GM20000 (cell line): ENCODE measurements at regions not wholly inside any gene's neighbourhood (a gene's known extent, or its start where the extent isn't known, plus 50 kb on each side); places are given as distances from the start of the nearest gene placed in this dataset.
A peak's percentile ranks its signal among the peaks of the same experiment; 100 is the strongest.

Experiments
- DNase-seq: peaks from one replicate; pipeline ENCODE4 v3.0.0; 2012; ENCODE audit warnings: low spot score
- CTCF ChIP-seq: IDR thresholded peaks from 2 replicates; pipeline ENCODE4 v1.5.1; 2012; ENCODE audit warnings: mild to moderate bottlenecking, control low read depth; ENCODE audit errors: extremely low read depth, missing control alignments

GRCh38 chr9:105835721-105836120, 141.4 kb downstream of the TMEM38B start:
- TF ChIP-seq CTCF = no peak
- no peak for DNase-seq

GRCh38 chr9:105836936-105837660, 142.8 kb downstream of the TMEM38B start:
- DNase-seq = no peak
- no peak for TF ChIP-seq CTCF

- no peak for TF ChIP-seq CTCF
- no peak for DNase-seq
These were observed 147.2 kb downstream of the TMEM38B start for GRCh38 chr9:105841562-105841961.

- DNase-seq = peak; percentile 47
- TF ChIP-seq CTCF = peak; percentile 40
These were observed 147.8 kb downstream of the TMEM38B start for GRCh38 chr9:105842023-105842644.

GRCh38 chr9:105846825-105847224, 152.5 kb downstream of the TMEM38B start:
- no peak for TF ChIP-seq CTCF

GRCh38 chr9:105850852-105851500, 156.6 kb downstream of the TMEM38B start:
- no peak for TF ChIP-seq CTCF
- DNase-seq = no peak

More at GRCh38 chr9:105846825-105847224, 152.5 kb downstream of the TMEM38B start:
- no peak for DNase-seq
